ENCODE measurements at regions not wholly inside any gene's neighbourhood (a gene's known extent, or its start where the extent isn't known, plus 50 kb on each side); places are given as distances from the start of the nearest gene placed in this dataset.

DNA sequence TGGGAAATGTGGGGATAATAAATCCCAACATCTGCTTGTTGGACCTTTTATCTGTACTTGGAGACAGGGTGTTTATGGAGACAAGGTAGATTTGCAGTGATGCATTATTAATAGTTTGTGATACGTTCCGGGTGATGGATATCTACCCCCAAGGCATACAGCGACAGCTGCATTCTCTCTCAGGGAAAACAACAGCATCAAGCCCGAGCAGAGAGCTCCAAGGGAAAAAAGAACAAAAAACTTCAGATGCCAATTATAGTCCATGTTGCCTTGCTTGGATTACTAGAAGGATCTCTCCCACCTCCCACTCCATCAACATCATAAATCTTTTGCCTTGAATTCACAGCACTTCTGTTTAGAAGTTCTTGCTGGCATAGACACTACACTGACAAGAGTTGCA, 187.5 kb upstream of the CDH11 start:
- TF ChIP-seq, protein P1, sequence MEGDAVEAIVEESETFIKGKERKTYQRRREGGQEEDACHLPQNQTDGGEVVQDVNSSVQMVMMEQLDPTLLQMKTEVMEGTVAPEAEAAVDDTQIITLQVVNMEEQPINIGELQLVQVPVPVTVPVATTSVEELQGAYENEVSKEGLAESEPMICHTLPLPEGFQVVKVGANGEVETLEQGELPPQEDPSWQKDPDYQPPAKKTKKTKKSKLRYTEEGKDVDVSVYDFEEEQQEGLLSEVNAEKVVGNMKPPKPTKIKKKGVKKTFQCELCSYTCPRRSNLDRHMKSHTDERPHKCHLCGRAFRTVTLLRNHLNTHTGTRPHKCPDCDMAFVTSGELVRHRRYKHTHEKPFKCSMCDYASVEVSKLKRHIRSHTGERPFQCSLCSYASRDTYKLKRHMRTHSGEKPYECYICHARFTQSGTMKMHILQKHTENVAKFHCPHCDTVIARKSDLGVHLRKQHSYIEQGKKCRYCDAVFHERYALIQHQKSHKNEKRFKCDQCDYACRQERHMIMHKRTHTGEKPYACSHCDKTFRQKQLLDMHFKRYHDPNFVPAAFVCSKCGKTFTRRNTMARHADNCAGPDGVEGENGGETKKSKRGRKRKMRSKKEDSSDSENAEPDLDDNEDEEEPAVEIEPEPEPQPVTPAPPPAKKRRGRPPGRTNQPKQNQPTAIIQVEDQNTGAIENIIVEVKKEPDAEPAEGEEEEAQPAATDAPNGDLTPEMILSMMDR (IDR thresholded peaks at IDR 0.05; ENCODE audit: low read length, missing control alignments): no peak
- no peak overlapping the region for H3K4me3 ChIP-seq (replicated peaks; ENCODE audit: low read depth, low read length)
- DNase-seq (ENCODE audit: low read depth): no peak

DNA sequence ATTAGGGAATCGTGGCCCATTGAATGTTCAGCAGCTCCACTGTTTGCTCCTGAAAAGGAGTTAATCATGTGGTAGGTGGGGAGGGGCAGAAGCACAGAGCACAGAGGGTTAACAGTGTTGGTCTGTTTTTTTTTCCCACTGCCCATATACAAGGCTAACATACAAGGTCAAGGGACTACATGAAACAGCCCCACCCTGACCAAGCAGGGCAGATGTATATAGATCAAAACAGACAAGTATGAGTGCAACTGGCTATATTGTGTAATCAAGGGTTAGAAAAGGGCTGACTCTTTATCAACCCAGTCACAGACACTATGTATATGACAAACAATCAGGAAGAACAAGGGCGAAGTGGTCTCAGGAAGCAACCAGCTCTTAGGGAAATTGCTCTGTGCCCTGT, 186.6 kb upstream of the CDH11 start:
- H3K4me3 ChIP-seq (replicated peaks; ENCODE audit: low read depth, low read length): no peak overlapping the region
- DNase-seq (ENCODE audit: low read depth): no peak
- TF ChIP-seq, protein P1 (IDR thresholded peaks at IDR 0.05; ENCODE audit: low read length, missing control alignments): no peak

DNA sequence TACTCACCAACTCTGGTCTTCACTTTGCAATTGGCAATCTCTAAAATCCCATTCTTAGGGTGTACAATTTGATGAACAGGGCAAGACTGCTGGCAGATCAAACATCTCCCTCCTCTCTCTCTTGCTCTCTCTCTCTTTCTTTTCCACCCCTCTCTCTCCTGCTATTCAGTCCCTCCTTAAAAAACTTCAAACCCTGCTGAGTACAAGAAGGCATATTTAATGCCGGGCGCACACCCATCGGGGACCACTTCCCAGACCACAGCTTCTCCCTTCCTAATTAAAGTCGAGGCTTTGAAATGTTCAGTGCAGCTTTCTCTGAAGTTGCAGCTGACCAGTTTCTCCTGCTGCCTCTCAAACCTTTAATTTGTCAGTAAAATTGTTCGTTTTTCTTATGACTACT, 185.4 kb upstream of the CDH11 start:
- TF ChIP-seq, protein P1 (IDR thresholded peaks at IDR 0.05; ENCODE audit: low read length, missing control alignments): no peak
- H3K4me3 ChIP-seq (replicated peaks; ENCODE audit: low read depth, low read length): no peak overlapping the region

DNA sequence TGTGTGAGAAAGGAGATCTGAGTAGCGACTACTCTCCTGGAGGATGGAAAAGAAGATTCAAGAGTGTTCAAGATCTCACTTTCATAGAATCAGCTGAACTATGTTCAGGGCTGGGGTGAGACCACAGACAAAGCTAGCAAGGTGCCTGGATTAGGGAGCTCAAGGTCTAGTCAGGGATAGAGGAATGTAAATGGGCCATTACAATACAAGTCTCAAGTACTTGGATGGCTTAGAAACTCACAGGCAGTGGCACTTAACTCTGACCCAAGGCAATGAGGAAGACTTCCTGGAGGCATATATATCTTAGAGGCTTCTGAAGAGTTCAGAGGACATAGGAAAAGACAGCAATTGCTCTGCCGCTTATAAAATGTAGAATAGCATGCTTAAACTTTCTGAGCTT, 184.9 kb upstream of the CDH11 start:
- DNase-seq (ENCODE audit: low read depth): no peak
- TF ChIP-seq, protein P1 (IDR thresholded peaks at IDR 0.05; ENCODE audit: low read length, missing control alignments): no peak

More for the DNA sequence above, 185.4 kb upstream of the CDH11 start:
- no peak for DNase-seq (ENCODE audit: low read depth)

DNA sequence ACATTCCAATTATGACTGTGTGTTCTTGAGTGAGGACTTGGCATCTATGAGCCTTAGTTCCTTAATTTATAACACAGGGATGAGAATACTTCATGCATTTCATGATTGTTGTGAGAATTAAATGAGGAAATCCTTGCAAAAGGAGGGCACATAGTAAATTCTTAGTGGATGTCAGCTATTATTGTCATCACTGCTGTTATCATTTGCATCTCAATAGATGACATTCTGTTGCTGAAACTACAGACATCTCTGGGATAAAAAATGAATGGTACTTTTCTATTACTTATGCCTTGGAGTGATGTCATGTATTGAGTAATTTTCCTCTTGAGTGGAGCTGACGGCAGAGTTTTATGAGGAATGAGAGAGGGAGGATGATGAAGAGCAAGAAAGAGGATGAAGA, 184.4 kb upstream of the CDH11 start:
- no peak overlapping the region for H3K4me3 ChIP-seq (replicated peaks; ENCODE audit: low read depth, low read length)
- DNase-seq (ENCODE audit: low read depth): no peak
- TF ChIP-seq, protein P1 (IDR thresholded peaks at IDR 0.05; ENCODE audit: low read length, missing control alignments): no peak

More for the DNA sequence above, 184.9 kb upstream of the CDH11 start:
- H3K4me3 ChIP-seq (replicated peaks; ENCODE audit: low read depth, low read length): no peak overlapping the region

DNA sequence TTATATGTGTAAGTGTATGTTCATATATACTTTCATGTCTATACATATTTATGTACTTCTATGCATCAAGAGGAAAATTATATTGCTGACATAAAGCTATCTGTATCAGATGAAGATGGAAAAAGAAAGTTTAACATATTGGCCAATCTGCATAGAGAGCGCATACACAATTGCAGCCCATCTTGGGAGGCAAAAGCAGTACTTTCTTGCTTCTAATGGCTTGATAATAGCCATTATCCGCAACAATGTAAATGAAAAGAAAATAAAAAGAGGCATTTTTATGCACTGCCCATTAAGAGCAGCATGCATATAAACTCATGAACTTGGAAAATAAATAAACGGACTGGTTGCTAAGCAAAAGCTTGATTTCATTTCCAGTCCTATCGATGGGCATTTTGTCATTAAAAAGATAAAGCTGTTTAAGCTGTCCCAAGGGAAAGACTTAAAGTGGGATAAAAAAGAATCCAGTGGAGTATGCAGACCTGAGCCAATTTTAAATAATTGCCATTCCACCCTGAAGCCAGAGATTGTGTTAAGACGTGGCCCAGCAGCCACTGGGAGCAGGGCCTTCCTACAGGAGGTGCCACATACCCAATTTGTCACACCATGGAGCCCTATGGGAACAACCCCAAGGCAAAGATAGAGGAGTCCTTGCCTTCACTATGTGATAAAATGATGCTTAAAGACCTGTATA, 183.6 kb upstream of the CDH11 start:
- TF ChIP-seq, protein P1 (IDR thresholded peaks at IDR 0.05; ENCODE audit: low read length, missing control alignments): no peak
- DNase-seq (ENCODE audit: low read depth): no peak
- no peak overlapping the region for H3K4me3 ChIP-seq (replicated peaks; ENCODE audit: low read depth, low read length)

DNA sequence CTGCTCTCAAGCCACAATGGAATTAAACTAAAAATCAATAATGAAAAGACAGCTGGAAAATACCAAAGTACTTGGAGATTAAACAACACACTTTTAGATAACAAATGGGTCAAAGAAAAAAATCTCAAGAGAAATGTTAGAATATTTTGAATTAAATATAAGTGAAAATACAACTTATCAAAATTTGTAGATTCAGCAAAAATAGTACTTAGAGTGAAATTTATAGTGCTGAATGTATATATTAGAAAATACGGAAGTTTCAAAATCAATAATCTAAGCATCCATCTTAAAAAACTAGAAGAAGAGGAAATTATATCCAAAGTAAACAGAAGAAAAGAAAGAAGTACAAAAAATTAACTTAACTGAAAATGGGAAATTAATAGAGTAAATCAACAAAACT, 179.2 kb upstream of the CDH11 start:
- DNase-seq (ENCODE audit: low read depth): no peak
- TF ChIP-seq, protein P1 (IDR thresholded peaks at IDR 0.05; ENCODE audit: low read length, missing control alignments): no peak
- no peak overlapping the region for H3K4me3 ChIP-seq (replicated peaks; ENCODE audit: low read depth, low read length)
